NCI-H1436 (cell line): ENCODE measurements at regions not wholly inside any gene's neighbourhood (a gene's known extent, or its start where the extent isn't known, plus 50 kb on each side); places are given as distances from the start of the nearest gene placed in this dataset.

ENCODE experiments used
- DNase-seq: peaks from one replicate; lab custom pipeline; 2025; lab: John Stamatoyannopoulos, UW

DNA sequence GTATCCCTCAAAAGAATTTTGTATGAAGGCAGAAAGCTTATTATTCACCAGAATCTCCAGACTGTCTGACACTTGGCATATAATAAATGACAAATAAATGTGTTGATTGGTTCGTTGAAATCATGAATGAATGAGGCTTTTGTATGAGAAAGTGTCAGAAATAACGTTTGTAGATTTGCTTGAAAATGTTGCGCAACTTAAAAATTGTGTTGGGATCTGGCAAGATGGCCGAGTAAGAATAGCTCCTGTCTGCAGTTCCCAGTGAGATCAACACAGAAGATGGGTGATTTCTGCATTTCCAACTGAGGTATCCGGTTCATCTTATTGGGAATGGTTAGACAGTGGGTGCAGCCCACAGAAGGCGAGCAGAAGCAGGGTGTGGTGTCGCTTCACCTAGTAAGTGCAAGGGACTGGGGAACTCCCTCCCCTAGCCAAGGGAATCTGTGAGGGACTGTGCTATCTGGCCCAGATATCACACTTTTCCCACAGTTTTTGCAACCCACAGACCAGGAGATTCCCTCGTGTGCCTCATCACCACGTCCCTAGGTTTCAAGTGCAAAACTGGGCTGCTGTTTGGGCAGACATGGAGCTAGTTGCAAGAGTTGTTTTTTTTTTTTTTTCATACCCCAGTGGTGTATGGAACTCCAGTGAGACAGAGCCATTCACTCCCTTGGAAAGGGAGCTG is 759.0 kb downstream of the LTN1 start:
- DNase-seq, result no peak

DNA sequence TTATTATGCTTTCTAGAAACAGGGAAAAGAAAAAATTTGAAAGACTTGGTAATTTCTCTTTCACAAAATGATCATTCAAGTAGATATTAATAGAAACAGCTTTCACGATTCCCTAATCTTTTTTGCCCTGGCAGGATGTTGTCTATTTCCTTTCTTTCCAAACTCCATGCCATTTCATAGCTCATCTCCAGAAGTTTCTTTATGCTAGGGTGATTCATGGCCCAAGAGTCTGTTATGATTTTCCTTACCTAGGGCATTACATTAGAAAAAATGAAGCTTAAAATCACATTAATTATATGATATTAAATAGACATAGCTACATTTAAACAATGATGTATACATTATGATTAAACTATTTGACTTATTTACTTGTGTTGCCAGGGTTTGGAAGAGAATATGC is 762.1 kb downstream of the LTN1 start:
- DNase-seq, result no peak

DNA sequence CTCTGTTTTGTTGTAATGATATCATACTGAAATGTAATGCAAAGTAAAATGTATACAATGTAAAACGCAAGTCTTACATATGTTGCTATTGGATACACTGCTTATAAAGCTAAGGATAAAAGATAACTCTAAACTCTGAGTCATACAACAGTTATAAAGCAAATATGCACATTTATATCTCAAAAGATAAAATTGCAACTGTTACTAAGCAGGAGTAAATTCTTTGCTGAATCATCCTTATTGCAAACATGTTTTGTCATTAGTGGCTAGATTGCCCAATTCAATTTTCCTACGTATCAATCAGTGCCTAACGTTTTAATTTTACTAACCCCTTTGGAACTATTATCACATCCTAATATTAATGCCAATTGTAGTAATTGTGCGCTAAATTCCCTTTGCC is 762.9 kb downstream of the LTN1 start:
- no peak for DNase-seq

DNA sequence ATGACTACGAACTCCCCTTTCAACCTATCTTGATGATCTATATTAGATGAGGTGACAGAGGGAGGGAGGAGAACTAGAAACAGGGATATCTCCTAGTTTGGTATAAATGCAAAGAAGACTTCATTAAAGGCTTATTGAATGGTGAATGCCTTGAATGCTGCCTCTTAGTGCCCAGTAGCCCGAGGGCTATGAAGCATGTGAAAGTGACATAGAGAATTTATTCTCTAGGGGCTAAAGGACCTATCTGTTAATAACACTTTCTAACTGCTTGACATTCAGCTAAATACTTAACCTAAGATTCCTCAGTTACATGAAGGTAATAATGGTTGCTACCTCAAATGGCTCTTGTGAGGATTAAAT is 764.1 kb downstream of the LTN1 start:
- peak; percentile 5 for DNase-seq

DNA sequence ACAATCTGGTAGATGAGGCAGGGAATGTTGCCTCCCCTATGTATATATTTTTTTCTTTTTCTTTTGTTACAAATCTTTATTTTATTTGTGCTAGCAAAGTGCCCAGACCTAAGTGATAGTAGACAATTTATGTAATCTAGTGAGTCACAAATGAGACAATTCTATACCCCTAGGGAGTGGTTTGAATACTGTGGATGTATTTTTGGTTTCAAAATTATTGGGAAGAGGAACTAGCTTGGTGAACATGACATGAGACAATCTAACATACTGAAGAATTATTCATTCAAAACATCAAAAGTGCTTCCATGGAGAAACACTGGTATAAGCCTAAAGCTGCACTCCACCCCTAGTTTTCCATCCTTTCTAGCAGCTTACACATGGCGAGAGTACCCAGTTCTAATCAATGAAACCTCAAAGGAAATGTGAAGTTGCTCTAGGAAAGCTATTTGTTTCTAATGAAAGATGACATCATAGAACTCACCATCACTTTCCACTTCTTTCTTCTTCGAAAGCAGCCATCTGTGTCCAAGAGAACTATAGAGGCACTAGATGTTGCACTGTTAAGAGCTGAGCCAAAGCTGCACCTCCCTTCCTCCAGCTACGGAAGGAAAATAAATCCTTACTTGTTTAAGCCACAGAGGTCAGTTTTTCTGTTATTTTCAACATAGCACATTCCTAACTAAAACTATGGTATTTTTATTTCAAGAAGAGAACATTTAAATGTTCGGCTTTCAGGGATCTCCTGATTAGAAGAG is 764.6 kb downstream of the LTN1 start:
- no peak for DNase-seq

DNA sequence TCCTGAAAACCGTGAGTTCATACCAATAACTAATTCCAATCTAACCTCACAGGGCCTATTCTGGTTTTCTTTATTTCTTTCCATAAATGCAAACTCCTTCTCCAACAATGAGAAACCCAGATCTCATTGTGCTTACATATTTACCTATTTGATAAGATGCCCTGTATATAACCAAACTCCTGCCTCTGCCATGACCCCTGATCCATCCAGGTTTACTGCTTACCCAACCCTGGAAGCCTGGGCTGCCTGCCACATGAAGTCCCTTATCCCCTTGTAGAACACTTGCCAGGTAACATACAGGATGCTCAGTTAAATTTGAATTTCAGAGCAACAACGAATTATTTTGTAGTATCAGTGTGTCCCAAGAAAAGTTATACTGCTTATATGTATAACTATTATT is 766.1 kb downstream of the LTN1 start:
- DNase-seq, result no peak

DNA sequence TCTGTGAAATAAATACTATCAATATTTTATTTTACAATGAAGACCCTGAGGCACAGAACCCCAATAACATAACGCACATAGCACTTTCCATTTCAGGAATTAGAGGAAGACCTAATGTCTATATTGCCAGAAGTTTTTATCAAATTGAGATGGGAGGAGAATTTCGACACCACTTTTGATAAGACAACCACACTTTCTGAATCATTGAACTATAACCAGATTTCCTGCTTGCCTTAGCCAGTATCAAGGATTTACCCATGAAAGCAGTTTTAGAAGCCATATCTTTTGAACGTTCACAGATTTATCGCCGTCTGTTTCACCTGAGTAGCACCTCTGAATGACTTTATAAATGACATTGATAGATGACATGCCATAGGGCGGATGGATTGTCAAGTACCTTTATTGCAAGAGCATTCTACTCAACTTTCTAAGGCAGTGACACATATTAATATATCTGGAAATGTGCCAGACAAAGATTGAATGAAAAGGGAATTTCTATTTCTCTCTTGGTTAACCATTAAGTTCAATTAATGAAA is 768.4 kb downstream of the LTN1 start:
- DNase-seq, result no peak

DNA sequence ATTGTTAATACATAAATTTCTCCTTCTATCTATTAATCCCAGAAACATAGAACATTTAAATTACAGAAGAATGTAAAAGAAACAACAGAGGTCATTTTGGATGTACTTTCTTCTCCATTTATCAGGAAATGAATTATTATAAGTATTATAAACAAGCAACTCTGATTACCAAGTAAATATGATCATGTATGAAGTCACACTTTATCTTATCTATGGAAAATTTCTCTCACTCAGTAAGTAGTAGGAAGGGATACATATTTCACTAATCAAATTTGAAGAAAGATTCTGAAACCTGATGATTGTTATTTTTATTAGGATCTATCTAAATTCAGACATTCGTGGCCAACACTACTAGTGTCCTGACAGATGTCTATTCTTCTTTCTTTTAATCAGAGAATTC is 770.7 kb downstream of the LTN1 start:
- no peak for DNase-seq

DNA sequence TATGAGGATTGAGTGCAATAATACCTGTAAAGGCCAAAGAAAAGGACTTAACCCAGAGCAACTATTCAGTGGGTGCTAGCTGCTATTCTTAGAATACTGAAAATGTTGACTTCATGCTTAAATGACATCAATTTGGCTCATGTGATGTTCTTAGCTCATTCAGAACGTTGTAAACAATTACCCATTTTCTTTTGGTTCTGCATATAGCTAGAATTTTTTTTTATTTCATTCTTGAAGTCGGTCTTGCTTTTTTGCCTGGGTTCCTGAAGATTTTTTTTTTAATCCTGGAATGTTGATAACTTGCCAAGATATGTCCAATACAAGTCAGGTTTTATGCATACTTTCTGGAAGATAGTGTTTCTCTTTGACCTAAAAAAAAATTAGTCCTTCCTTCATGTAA is 772.0 kb downstream of the LTN1 start:
- no peak for DNase-seq

DNA sequence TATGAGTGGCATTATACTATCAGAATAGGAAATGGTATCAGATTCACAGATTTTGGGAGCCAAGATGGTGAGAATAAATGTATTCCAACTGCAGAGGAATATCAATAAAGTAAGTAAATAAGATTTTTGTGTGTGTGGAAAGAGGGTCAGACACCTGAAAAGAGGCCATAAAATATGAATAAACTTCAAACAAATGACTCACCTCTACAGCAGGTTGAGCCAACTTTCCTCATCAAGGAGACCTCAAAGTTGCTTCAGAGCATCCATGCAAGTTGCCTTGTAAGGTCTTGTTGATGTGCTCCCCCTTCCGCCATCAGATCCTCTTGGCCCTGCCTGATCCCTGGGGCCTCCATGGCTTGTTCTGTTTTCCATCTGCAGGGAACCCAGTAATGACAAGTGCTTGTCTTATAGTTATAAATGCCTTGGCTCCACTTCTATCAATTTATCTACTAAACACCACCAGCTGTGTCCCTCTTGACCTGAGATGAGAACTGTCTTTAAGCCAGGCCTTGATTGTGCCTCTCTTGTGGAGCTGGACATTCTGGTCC is 775.6 kb downstream of the LTN1 start:
- no peak for DNase-seq

DNA sequence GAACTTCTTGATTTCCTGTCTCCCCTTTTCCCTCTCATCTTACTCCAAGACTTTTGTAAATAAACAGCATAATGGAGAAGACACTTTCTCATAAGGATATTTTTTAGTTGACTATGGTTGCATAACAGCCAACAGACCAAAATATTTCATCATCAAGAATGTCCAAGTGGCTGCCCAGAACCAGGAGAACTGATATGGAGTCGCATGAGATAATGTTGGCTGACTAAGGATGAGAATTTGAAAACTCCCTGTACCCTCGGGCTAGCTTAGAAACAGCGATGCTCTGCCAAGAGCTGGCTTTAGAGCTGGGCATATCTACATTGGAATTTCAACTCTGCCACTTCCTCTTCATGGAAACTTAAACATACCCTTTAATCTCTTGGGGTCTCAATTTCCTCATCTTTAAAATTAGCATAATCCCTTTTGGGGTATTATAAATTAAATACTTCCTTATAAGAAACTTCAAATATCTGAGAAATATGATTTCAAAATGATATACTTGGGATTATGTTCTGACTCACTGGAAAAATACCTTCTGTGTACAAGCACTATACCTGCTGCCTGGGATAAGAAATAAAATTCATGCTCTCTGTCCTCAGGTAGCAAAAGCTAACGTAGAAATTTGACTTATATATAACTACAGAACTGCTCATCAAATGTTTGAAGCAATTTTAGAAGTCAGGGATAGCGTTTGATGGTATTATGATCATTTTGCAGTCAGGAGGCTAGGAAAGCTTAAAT is 777.3 kb downstream of the LTN1 start:
- no peak for DNase-seq

DNA sequence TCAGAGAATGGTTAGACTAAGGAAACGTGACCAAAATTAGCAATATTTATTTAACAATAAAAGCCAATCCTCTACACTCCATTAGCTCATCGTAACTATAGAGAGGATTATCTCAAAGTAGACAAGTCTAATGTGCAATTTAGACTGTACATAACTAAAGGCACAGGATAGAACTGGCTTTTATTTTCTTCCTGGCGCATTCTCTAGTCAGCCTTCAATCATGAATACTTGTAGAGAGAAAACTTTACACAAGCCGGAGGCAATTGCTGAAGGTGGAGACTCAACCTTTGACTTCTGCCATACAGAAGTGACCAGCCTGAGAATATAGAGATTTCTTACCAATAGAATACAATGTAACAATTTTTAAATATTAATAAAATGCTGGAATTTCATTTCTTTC is 777.9 kb downstream of the LTN1 start:
- DNase-seq, result no peak

DNA sequence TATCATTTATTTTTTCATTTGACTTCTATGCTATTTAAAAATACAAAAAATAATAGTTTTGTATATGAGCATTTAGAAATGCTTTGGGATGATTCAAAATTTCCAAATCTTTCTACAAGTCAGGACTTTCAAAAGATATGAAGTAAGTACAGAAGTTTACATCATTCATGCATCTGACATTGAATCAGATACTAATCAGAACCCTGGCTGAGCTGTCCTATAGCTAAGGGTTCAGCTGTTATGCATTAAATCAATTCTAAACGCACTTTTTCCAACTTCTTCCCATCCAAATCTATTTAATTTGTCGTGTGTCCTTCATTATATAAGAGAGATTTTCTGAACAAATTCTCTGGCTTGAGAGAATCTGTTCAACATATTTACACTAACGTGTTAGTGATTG is 779.4 kb downstream of the LTN1 start:
- DNase-seq, result no peak

DNA sequence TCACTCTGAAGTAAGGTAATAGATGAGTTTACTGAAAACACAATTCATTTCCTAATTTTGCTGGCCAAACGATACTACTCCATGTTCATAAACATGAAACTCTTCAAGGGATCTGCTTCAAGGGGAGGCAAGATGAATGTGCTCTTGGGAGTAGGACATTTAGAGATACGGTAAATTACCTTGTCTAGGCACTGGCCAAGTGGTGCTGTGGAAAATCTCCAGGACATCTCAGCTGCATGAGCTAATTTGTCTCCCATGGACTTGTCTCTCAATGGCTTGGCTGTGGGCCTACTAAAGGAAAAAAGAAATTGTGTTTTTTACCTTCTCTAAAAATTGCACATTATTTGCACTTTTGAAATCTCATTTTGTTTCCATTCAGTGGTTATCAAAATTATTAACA is 780.6 kb downstream of the LTN1 start:
- no peak for DNase-seq

DNA sequence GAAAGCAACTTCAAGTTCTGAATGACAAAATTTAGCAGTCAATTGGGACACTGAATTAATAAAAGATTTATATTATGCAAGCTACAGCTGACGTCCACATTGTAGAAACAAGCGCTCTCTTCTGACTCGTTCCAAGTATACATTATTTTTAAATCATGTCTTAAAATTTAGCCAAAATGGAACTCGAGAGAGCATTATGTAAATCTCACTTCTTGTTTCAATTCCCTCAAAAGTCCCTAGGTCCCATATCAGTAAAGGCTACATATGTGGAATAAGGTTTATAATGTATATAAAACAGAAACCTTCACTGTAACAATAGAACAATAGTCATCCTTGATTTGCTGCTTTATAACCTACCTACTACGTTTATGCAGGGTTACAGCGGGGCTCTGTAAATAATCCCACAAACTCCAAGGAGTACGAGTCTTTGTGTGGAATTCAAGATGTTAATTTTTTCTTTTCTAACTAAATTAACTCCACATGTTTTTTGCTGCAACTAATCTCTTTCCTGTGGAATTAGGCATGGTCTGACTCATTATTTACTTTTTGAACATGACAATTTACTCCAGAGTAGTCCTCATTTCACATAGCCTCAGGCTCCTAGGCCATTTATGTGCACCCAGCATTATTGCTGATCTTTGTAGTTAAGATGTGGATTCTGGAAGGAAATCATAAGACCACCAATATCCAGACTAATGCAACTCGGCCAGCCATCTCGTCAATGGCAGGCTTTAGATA is 785.1 kb downstream of the LTN1 start:
- DNase-seq, result no peak

DNA sequence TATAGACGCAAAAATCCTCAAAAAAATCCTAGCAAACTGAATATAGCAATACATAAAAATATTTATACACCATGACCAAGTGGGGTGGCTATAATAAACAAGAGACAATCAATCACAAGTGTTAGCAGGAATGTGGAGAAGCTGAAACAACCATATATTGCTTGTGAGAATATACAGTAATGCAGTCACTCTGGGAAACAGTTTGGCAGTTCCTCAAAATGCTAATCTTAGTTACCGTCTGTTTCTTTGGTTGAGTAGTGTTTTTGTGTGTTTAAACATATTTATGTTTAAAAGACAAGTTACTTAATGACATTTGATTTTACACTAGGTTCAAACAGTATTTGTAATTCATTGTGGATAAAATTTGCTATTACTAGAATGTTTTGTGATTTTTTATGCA is 792.0 kb downstream of the LTN1 start:
- DNase-seq, result no peak

DNA sequence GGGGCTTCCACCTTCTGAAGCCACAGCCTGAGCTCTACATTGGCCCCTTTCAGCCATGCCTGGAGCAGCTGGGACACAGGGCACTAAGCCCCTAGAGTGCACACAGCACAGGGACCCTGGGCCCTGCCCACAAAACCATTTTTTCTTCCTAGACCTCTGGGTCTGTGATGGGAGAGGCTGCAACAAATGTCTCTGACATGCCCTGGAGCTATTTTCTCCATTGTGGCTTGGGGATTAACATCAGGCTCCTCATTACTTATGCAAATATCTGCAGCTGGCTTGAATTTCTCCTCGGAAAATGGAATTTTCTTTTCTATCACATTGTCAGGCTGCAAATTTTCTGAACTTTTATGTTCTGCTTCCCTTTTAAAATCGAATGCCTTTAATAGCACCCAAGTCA is 795.7 kb downstream of the LTN1 start:
- no peak for DNase-seq

DNA sequence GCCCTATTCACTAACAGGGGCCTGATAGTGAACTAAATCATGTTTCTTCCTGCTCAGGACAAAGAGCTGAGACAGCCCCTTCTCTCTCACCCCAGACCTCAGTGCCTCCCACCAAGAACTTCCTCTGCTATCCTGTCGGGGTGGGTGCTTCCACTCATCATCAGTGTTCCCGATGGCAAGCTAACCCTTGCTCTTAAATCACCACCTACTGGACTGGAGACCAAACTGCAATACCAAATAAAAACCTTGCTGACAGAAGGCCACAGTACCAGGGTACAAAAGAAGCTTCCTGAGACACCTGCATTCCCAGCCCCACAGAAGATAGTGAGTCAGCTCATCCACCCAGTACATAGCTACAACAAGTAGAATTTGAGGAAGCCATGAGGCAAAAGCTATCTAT is 799.5 kb downstream of the LTN1 start:
- no peak for DNase-seq

DNA sequence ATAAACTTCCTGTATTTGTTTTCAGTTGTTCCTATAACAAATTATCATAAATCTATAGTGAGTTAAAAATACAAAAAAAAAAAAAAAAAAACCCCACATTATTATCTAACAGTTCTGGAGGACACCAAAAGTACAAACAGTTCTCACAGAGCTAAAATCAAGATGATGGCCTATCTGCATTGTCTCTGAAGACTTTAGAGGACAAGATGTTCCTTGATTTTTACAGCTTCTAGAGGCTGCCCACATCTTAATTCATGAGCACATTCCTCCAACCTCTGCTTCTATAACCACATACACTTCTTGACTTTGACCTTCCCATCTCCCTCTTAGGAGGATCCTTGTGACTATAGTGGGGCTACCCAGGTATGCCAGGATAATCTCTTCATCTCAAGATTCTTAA is 806.1 kb downstream of the LTN1 start:
- DNase-seq, result no peak

DNA sequence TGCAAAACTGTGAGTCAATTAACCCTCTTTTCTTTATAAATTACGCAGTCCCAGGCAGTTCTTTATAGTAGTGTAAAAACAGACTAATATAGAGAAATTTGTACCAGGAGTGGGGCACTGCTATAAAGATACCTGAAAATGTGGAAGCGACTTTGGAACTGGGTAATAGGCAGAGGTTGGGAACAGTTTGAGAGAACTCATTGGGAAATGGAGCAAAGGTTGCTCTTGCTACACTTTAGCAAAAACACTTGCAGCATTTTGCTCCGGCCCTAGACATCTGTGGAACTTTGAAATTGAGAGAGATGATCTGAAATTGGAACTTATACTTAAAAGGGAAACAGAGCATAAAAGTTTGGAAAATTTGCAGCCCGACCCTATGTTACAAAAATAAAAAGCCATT is 810.9 kb downstream of the LTN1 start:
- DNase-seq, result no peak

DNA sequence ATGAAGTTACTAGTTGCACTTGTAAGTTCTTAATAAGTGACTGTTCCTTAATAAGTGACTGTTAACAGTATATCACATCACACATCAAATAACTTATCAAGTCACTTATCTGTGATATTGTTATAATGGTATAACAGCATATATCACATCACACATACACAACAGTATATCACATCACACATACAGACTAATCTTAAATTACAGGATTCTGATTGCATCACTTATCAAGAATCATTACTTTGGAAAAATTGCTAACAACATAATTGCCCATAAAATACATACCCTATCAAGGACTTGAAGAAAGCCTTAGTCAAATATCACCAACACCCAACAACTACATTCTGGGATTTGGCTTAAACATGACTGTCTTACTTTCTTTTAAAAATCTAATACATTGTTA is 813.5 kb downstream of the LTN1 start:
- no peak for DNase-seq

DNA sequence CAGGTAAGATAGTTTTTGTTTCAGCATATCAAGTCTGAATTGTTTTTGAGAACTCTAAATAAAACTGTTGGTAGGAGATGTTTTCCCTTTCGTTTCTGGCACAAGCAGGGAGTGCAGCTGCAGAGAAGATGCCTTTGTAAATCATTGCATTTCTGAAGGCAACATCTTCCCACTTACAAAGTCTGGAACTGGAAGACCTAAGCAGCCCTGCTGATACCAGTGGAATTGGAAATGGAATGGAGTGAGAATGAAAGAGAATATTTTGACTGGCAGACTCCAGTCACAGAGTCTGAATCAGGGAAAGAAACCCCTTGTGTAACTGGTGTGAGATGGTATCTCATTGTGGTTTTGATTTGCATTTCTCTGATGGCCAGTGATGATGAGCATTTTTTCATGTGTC is 815.6 kb downstream of the LTN1 start:
- DNase-seq, result no peak
